ENCODE measurements at regions not wholly inside any gene's neighbourhood (a gene's known extent, or its start where the extent isn't known, plus 50 kb on each side); places are given as distances from the start of the nearest gene placed in this dataset.

DNA sequence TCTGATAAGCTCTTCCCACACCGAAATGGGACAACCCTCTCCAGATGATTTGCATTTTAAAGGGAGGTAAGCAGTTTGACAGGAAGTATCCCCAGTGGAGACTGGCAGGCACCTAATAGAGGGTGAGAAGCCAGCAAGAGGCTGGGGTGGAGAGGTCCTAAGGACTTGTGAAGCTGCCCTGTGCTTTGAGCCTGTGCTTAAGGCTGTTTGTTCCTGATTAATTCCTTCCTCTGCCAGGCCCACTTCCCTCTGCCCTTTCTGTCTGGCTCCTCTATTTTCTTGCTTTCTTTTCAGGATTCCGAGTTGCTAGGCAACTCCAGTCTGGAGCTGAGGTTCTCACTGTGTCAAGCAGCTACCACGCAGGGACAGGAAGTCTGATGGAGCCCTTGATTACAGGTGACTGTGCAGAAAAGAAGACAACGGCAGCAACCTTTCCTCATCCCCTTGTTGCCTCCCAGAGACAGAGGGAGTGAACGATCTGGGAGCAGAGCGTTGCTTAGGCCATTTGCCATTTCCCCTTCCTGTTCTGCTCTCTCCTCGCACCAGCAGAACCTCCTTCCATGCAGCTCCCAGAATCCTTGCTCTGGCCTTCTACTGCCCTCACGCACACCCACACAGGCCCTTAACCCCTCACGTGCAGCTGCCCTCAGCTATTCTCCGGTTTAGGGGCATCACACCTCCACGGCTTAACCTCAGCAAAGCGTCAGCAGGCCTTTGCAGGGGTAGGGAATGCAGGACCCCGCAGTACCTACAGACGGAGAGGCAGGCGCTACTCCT is 103.6 kb upstream of the CELF4 start:
- Histone ChIP-seq H2AFZ (ENCODE audit: low read depth, low read length, severe bottlenecking) (no peak overlapping the region), H3K36me3 (ENCODE audit: low read length) (no peaks in the 10 kb centered on the region), H3K27ac (ENCODE audit: low read depth, low read length) (no peak overlapping the region), H3K9me3 (ENCODE audit: insufficient read depth, low read length) (no peaks in the 10 kb centered on the region), H3K79me2 (ENCODE audit: insufficient read depth, low read length) (no peaks in the 10 kb centered on the region), H3K9ac (ENCODE audit: low read length) (no peak overlapping the region), H4K20me1 (ENCODE audit: low read depth, low read length) (no peaks in the 10 kb centered on the region), H3K27me3 (ENCODE audit: low read length) (no peaks in the 10 kb centered on the region), H3K9me2 (replicated peaks; ENCODE audit: insufficient read depth, low read length) (no peaks in the 10 kb centered on the region), H3K4me3 (ENCODE audit: insufficient read depth, low read length, poor library complexity, severe bottlenecking) (no peak overlapping the region), H3K4me2 (ENCODE audit: low read depth, low read length, poor library complexity, severe bottlenecking) (no peak overlapping the region), H3F3A (ENCODE audit: insufficient read depth) (no peaks in the 10 kb centered on the region)
- TF ChIP-seq, protein P1, sequence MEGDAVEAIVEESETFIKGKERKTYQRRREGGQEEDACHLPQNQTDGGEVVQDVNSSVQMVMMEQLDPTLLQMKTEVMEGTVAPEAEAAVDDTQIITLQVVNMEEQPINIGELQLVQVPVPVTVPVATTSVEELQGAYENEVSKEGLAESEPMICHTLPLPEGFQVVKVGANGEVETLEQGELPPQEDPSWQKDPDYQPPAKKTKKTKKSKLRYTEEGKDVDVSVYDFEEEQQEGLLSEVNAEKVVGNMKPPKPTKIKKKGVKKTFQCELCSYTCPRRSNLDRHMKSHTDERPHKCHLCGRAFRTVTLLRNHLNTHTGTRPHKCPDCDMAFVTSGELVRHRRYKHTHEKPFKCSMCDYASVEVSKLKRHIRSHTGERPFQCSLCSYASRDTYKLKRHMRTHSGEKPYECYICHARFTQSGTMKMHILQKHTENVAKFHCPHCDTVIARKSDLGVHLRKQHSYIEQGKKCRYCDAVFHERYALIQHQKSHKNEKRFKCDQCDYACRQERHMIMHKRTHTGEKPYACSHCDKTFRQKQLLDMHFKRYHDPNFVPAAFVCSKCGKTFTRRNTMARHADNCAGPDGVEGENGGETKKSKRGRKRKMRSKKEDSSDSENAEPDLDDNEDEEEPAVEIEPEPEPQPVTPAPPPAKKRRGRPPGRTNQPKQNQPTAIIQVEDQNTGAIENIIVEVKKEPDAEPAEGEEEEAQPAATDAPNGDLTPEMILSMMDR (IDR thresholded peaks at IDR 0.05; ENCODE audit: insufficient read depth, low read length, poor library complexity, severe bottlenecking) = no peak
- no peak for TF ChIP-seq EZH2phosphoT487 (conservative IDR thresholded peaks at IDR 0.05; ENCODE audit: low read length)

DNA sequence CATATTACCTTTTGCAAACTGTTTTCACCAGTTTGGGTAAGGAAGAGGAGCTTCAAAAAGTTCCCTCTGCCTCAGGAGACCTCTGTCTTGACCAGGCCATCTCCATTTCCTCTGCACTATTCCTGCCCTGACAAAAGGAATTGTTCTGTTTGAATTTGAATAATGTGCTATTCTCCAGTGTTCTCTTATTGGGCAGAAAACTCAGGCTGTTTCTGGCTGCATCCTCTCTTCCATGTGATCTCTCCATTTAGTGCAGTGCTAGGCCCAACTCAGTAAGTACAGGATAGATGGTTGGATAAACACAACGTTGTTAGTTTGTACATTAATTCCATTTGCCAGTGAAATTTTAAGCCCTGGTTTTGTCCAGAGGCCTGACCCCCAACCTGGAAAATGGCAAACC is 102.2 kb upstream of the CELF4 start:
- H3F3A ChIP-seq (ENCODE audit: insufficient read depth) = no peaks in the 10 kb centered on the region
- H3K9ac ChIP-seq (ENCODE audit: low read length) = no peak overlapping the region
- no peaks in the 10 kb centered on the region for H3K27me3 ChIP-seq (ENCODE audit: low read length)
- H3K9me2 ChIP-seq (replicated peaks; ENCODE audit: insufficient read depth, low read length) = no peaks in the 10 kb centered on the region
- no peaks in the 10 kb centered on the region for H3K9me3 ChIP-seq (ENCODE audit: insufficient read depth, low read length)
- H2AFZ ChIP-seq (ENCODE audit: low read depth, low read length, severe bottlenecking) = no peak overlapping the region
- H3K79me2 ChIP-seq (ENCODE audit: insufficient read depth, low read length) = no peaks in the 10 kb centered on the region
- no peaks in the 10 kb centered on the region for H4K20me1 ChIP-seq (ENCODE audit: low read depth, low read length)
- H3K27ac ChIP-seq (ENCODE audit: low read depth, low read length) = no peak overlapping the region
- no peak overlapping the region for H3K4me2 ChIP-seq (ENCODE audit: low read depth, low read length, poor library complexity, severe bottlenecking)
- no peaks in the 10 kb centered on the region for H3K36me3 ChIP-seq (ENCODE audit: low read length)
- no peak for TF ChIP-seq EZH2phosphoT487 (conservative IDR thresholded peaks at IDR 0.05; ENCODE audit: low read length)
- TF ChIP-seq, protein P1 (IDR thresholded peaks at IDR 0.05; ENCODE audit: insufficient read depth, low read length, poor library complexity, severe bottlenecking) = no peak
- no peak overlapping the region for H3K4me3 ChIP-seq (ENCODE audit: insufficient read depth, low read length, poor library complexity, severe bottlenecking)

DNA sequence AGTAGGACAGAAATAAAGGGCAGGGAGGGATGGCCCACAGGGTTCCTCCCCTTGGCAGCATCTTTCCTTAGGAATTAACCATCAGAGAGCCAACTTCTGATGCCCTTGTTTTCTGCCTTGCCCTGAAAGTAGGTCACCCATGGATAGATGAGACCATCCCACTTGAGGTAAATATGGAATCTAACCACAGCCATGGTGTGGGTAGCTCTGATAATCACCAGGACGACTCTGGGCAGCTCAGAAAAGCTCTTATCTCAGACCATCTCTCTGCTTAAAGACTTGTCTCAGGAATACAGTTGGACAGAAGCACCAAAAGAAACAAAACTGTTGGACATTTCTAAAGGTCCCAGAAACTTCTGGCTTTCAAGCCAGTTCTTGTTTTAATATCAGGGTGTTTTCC is 101.4 kb upstream of the CELF4 start:
- Histone ChIP-seq H3K9me2 (replicated peaks; ENCODE audit: insufficient read depth, low read length) (no peaks in the 10 kb centered on the region), H3K27me3 (ENCODE audit: low read length) (no peaks in the 10 kb centered on the region), H3F3A (ENCODE audit: insufficient read depth) (no peaks in the 10 kb centered on the region), H3K4me2 (ENCODE audit: low read depth, low read length, poor library complexity, severe bottlenecking) (no peak overlapping the region), H3K9me3 (ENCODE audit: insufficient read depth, low read length) (no peaks in the 10 kb centered on the region), H3K36me3 (ENCODE audit: low read length) (no peaks in the 10 kb centered on the region), H2AFZ (ENCODE audit: low read depth, low read length, severe bottlenecking) (no peak overlapping the region), H3K4me3 (ENCODE audit: insufficient read depth, low read length, poor library complexity, severe bottlenecking) (no peak overlapping the region), H4K20me1 (ENCODE audit: low read depth, low read length) (no peaks in the 10 kb centered on the region), H3K27ac (ENCODE audit: low read depth, low read length) (no peak overlapping the region), H3K9ac (ENCODE audit: low read length) (no peak overlapping the region), H3K79me2 (ENCODE audit: insufficient read depth, low read length) (no peaks in the 10 kb centered on the region)
- no peak for TF ChIP-seq EZH2phosphoT487 (conservative IDR thresholded peaks at IDR 0.05; ENCODE audit: low read length)
- TF ChIP-seq, protein P1 (IDR thresholded peaks at IDR 0.05; ENCODE audit: insufficient read depth, low read length, poor library complexity, severe bottlenecking) = no peak

All from SU-DHL-6 (cell line).